Endothelial cell of umbilical vein (primary cell): ENCODE measurements at regions not wholly inside any gene's neighbourhood (a gene's known extent, or its start where the extent isn't known, plus 50 kb on each side); places are given as distances from the start of the nearest gene placed in this dataset.

Experiments used
- BruUV-seq: library from RNA; stranded (reverse); fragments of 400-500 nt; replicated peaks from 2 replicates; lab custom pipeline; 2021; lab: Mats Ljungman, UMichigan
- CTCF ChIA-PET: fragments of 300-600, 350-600 bp; sonication (Branson Sonifier 250); formaldehyde crosslinking; loops from one replicate; lab custom pipeline; 2021; ENCODE audit warnings: antibody characterized with exemption, inconsistent platforms; lab: Charles Lee
- POLR2A ChIA-PET: fragments of 300-600, 350-600 bp; sonication (Branson Sonifier 250); formaldehyde crosslinking; loops from one replicate; lab custom pipeline; 2021; ENCODE audit warnings: antibody characterized with exemption, inconsistent platforms; lab: Charles Lee
- DNase-seq: peaks from one replicate; pipeline ENCODE4 v3.0.0-alpha.2; 2011; ENCODE audit warnings: low read depth, low spot score
- FAIRE-seq: peaks from 2 replicates; lab custom pipeline; 2011; peaks lifted over from hg19 to GRCh38; lab: Jason Lieb, UNC
- H2AFZ ChIP-seq: 2 replicates; pipeline ENCODE4 v1.6.0; 2012; ENCODE audit warnings: low read depth, low read length, control low read depth, inconsistent platforms
- H3K27ac ChIP-seq: 2 replicates; pipeline ENCODE4 v1.5.1; 2011; ENCODE audit warnings: low read depth, mild to moderate bottlenecking, control low read depth, low read length, moderate library complexity; ENCODE audit not compliant: insufficient read depth
- H3K27me3 ChIP-seq, 2 experiments: 2 replicates each; pipeline versions ENCODE4 v1.6.0 to v1.6.1; 2011; ENCODE audit warnings: low read length in 2 of 2, mixed read lengths in 1 of 2; ENCODE audit not compliant: control insufficient read depth in 2 of 2, insufficient read depth in 2 of 2
- H3K36me3 ChIP-seq, 2 experiments: 2 replicates in 1 of 2; 3 replicates in 1 of 2; pipeline ENCODE4 v1.5.1; 2011; ENCODE audit warnings: low read length in 2 of 2, mild to moderate bottlenecking in 1 of 2, moderate library complexity in 1 of 2; ENCODE audit not compliant: control insufficient read depth in 2 of 2, insufficient read depth in 2 of 2; ENCODE audit errors: extremely low read depth in 1 of 2
- H3K4me1 ChIP-seq: 3 replicates; pipeline ENCODE4 v1.5.1; 2011; ENCODE audit warnings: mild to moderate bottlenecking, low read length; ENCODE audit not compliant: control insufficient read depth, insufficient read depth; ENCODE audit errors: extremely low read depth
- H3K4me2 ChIP-seq: 2 replicates; pipeline ENCODE4 v1.6.1; 2011; ENCODE audit warnings: low read length, control low read depth, mixed read lengths; ENCODE audit not compliant: insufficient read depth
- H3K4me3 ChIP-seq, 3 experiments: fragments of 200-600 bp in 1 of 3; sonication (generic), shearing (Covaris generic) in 1 of 3; replicated peaks in 1 of 3; 2 replicates each; pipeline ENCODE4 v1.5.1; 2011 to 2016; ENCODE audit warnings: control low read depth in 3 of 3, low read length in 3 of 3, mild to moderate bottlenecking in 2 of 3, inconsistent platforms in 1 of 3, low read depth in 1 of 3, moderate library complexity in 1 of 3; ENCODE audit not compliant: insufficient read depth in 1 of 3
- H3K79me2 ChIP-seq: 2 replicates; pipeline ENCODE4 v1.6.0; 2012; ENCODE audit warnings: low read length, inconsistent platforms; ENCODE audit not compliant: control insufficient read depth, insufficient read depth
- H3K9ac ChIP-seq: replicated peaks from 2 replicates; pipeline ENCODE3; 2011; ENCODE audit warnings: low read length, control low read depth; ENCODE audit not compliant: insufficient read depth; ENCODE audit errors: extremely low read depth
- H3K9me1 ChIP-seq: replicated peaks from 3 replicates; pipeline ENCODE4 v1.6.0; 2011; ENCODE audit warnings: mild to moderate bottlenecking, low read length; ENCODE audit not compliant: control insufficient read depth, insufficient read depth; ENCODE audit errors: extremely low read depth
- H3K9me3 ChIP-seq: replicated peaks from 2 replicates; pipeline ENCODE4 v1.5.1; 2012; ENCODE audit warnings: low read length, inconsistent platforms; ENCODE audit not compliant: control insufficient read depth, insufficient read depth
- H4K20me1 ChIP-seq: replicated peaks from 2 replicates; pipeline ENCODE3; 2011; ENCODE audit warnings: mild to moderate bottlenecking, low read length; ENCODE audit not compliant: control insufficient read depth, insufficient read depth; ENCODE audit errors: extremely low read depth
- MAX ChIP-seq: IDR thresholded peaks from 2 replicates; pipeline ENCODE4 v1.6.1; 2011; ENCODE audit not compliant: insufficient read depth, insufficient read length
- dilution Hi-C: fragments of 300-500 bp; cut with MboI; formaldehyde crosslinking; loops from one replicate; pipeline ENCODE4 v1.15.0; 2019; ENCODE audit warnings: low sequenced_read_pairs; ENCODE audit not compliant: extremely low pct_ligation_motif_present
- intact Hi-C: fragments of 100-400 bp; cut with micrococcal nuclease; formaldehyde crosslinking; loops from one replicate; pipeline ENCODE4 v1.10.0; 2022

- Histone ChIP-seq H3K79me2 (no peaks in the 10 kb centered on the region), H2AFZ (no peak overlapping the region), H3K4me2 (no peak overlapping the region), H3K27me3 (no peaks in the 10 kb centered on the region), H3K36me3 (no peaks in the 10 kb centered on the region), H4K20me1 (no peaks in the 10 kb centered on the region), H3K4me3 (no peak overlapping the region), H3K9me1 (no peaks in the 10 kb centered on the region), H3K9me3 (no peaks in the 10 kb centered on the region), H3K27ac (no peak overlapping the region), H3K4me1 (no peaks in the 10 kb centered on the region), H3K9ac (no peak overlapping the region)
- FAIRE-seq (no peak), DNase-seq (no peak)
- ChIA-PET POLR2A (no interaction called here), CTCF (interaction anchor here (1.2 to 1.5 kb wide), 3 partner anchors 10 to 42 kb away, joined by 3 to 5 read pairs (median 4); no protein-coding TSS in a partner anchor)
- dilution Hi-C loops (no loop called here), intact Hi-C loops (no loop called here)
- no TSS peak for BruUV-seq
- no peak for TF ChIP-seq MAX
Measured at GRCh38 chr4:157025898-157026297, 50.1 kb upstream of the GLRB start.
